Daoy (cell line): ENCODE measurements at regions not wholly inside any gene's neighbourhood (a gene's known extent, or its start where the extent isn't known, plus 50 kb on each side); places are given as distances from the start of the nearest gene placed in this dataset.
"Not testable (repeated sequence)": the region's sequence is repeated elsewhere in the genome, so short reads cannot be mapped to it uniquely, and the experiment has no call there.

Experiments used
- DNase-seq: peaks from one replicate; pipeline ENCODE4 v3.0.0-alpha.2; 2015; ENCODE audit warnings: low read depth

- no peak for DNase-seq
Observed at GRCh38 chr15:36177590-36178302, 401.7 kb upstream of the CDIN1 start.

- no peak for DNase-seq
Observed at GRCh38 chr15:36178303-36178633, 401.2 kb upstream of the CDIN1 start.

- DNase-seq = no peak
Observed at GRCh38 chr15:36183201-36183600, 396.2 kb upstream of the CDIN1 start.

GRCh38 chr15:36185438-36185837 is 394.0 kb upstream of the CDIN1 start:
- DNase-seq = no peak

GRCh38 chr15:36185845-36186244 is 393.6 kb upstream of the CDIN1 start:
- no peak for DNase-seq

GRCh38 chr15:36186376-36186775 is 393.1 kb upstream of the CDIN1 start:
- no peak for DNase-seq

- DNase-seq = no peak
Observed at GRCh38 chr15:36191459-36191858, 388.0 kb upstream of the CDIN1 start.

GRCh38 chr15:36195361-36196007 is 383.9 kb upstream of the CDIN1 start:
- DNase-seq = not testable (repeated sequence)

GRCh38 chr15:36208868-36209582 is 370.4 kb upstream of the CDIN1 start:
- DNase-seq = no peak

GRCh38 chr15:36210426-36210825 is 369.0 kb upstream of the CDIN1 start:
- peak; percentile 10 for DNase-seq

- no peak for DNase-seq
Observed at GRCh38 chr15:36218322-36218721, 361.1 kb upstream of the CDIN1 start.

GRCh38 chr15:36218991-36219390 is 360.4 kb upstream of the CDIN1 start:
- no peak for DNase-seq

- DNase-seq = no peak
Observed at GRCh38 chr15:36221992-36222391, 357.4 kb upstream of the CDIN1 start.

GRCh38 chr15:36230776-36231175 is 348.6 kb upstream of the CDIN1 start:
- peak; percentile 29 for DNase-seq

GRCh38 chr15:36232491-36232890 is 346.9 kb upstream of the CDIN1 start:
- no peak for DNase-seq

GRCh38 chr15:36234743-36235142 is 344.7 kb upstream of the CDIN1 start:
- DNase-seq = no peak

- DNase-seq = no peak
Observed at GRCh38 chr15:36235173-36235572, 344.3 kb upstream of the CDIN1 start.

GRCh38 chr15:36239509-36239908 is 339.9 kb upstream of the CDIN1 start:
- DNase-seq = no peak

GRCh38 chr15:36251450-36251849 is 328.0 kb upstream of the CDIN1 start:
- DNase-seq = no peak

- no peak for DNase-seq
Observed at GRCh38 chr15:36252146-36252711, 327.2 kb upstream of the CDIN1 start.

- DNase-seq = no peak
Observed at GRCh38 chr15:36254426-36254825, 325.0 kb upstream of the CDIN1 start.

GRCh38 chr15:36256404-36256807 is 323.0 kb upstream of the CDIN1 start:
- no peak for DNase-seq

GRCh38 chr15:36263666-36264065 is 315.8 kb upstream of the CDIN1 start:
- no peak for DNase-seq
